Neural cell (in vitro differentiated cells): ENCODE measurements at regions not wholly inside any gene's neighbourhood (a gene's known extent, or its start where the extent isn't known, plus 50 kb on each side); places are given as distances from the start of the nearest gene placed in this dataset.

Source experiments
- EP300 ChIP-seq: fragments of 450-650 bp; conservative IDR thresholded peaks from 2 replicates; pipeline ENCODE4 v1.6.1; 2014; ENCODE audit warnings: antibody characterized with exemption, mild to moderate bottlenecking, moderate library complexity; ENCODE audit not compliant: poor library complexity, severe bottlenecking
- EZH2 ChIP-seq: fragments of 200-600, 300-800 bp; shearing (Covaris generic), sonication (generic); IDR thresholded peaks from 2 replicates; pipeline ENCODE4 v1.6.1; 2014; ENCODE audit warnings: antibody characterized with exemption, low read length, borderline replicate concordance, mild to moderate bottlenecking; ENCODE audit not compliant: insufficient read depth, poor library complexity, severe bottlenecking
- POLR2AphosphoS5 ChIP-seq: IDR thresholded peaks from 2 replicates; pipeline ENCODE4 v1.6.1; 2012
- SMC3 ChIP-seq: fragments of 450-650 bp; conservative IDR thresholded peaks from 2 replicates; pipeline ENCODE4 v1.6.1; 2014; ENCODE audit warnings: antibody characterized with exemption, mild to moderate bottlenecking, moderate library complexity; ENCODE audit not compliant: poor library complexity
- TAF1 ChIP-seq: IDR thresholded peaks from 2 replicates; pipeline ENCODE4 v1.6.1; 2012; ENCODE audit warnings: low read depth
- TF ChIP-seq, protein P1 (sequence below): fragments of 450-650 bp; IDR thresholded peaks from 2 replicates; pipeline ENCODE4 v1.5.1; 2014; ENCODE audit warnings: antibody characterized with exemption, mild to moderate bottlenecking, moderate library complexity; ENCODE audit not compliant: poor library complexity, severe bottlenecking
- TF ChIP-seq, protein P2 (sequence below): IDR thresholded peaks from 2 replicates; pipeline ENCODE4 v1.6.1; 2012; ENCODE audit warnings: borderline replicate concordance

DNA sequence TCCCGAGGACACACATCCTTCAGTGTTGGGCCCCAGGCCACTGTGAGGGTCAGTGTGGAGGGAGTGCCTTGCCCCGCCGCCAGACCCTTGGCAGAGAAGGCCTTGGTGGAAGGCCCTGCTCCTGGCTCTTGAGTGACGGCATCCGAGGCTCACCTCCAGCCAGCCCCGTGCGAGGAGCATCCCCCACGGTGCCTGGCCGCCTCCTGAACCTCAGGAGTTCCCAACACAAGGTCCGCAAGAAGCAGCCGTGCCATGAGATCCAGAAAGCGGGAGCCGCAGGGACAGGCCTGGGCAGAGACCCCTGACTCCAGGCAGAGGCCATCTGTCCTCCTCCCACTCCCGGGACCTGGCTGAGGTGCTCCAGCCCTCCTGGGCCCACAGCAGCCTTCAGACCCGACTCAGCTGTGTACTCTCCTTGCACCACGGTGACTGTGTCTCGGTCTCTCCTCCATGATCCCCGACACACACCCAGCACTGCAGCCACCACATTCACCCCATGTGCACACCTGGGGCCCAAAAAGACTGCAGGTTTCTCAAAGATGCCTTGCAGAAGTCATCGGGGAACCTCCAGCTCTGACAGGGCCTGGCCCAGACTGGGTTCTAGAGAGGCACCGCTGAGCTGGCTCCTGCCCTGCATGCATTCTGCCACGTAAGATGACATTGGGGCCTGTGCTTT lies 870.2 kb downstream of the BRD1 start:
- no peak for TF ChIP-seq EP300
- no peak for TF ChIP-seq TAF1
- no peak for TF ChIP-seq POLR2AphosphoS5
- TF ChIP-seq, protein P1, sequence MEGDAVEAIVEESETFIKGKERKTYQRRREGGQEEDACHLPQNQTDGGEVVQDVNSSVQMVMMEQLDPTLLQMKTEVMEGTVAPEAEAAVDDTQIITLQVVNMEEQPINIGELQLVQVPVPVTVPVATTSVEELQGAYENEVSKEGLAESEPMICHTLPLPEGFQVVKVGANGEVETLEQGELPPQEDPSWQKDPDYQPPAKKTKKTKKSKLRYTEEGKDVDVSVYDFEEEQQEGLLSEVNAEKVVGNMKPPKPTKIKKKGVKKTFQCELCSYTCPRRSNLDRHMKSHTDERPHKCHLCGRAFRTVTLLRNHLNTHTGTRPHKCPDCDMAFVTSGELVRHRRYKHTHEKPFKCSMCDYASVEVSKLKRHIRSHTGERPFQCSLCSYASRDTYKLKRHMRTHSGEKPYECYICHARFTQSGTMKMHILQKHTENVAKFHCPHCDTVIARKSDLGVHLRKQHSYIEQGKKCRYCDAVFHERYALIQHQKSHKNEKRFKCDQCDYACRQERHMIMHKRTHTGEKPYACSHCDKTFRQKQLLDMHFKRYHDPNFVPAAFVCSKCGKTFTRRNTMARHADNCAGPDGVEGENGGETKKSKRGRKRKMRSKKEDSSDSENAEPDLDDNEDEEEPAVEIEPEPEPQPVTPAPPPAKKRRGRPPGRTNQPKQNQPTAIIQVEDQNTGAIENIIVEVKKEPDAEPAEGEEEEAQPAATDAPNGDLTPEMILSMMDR: no peak
- no peak for TF ChIP-seq SMC3
- TF ChIP-seq EZH2: no peak
- TF ChIP-seq, protein P2, sequence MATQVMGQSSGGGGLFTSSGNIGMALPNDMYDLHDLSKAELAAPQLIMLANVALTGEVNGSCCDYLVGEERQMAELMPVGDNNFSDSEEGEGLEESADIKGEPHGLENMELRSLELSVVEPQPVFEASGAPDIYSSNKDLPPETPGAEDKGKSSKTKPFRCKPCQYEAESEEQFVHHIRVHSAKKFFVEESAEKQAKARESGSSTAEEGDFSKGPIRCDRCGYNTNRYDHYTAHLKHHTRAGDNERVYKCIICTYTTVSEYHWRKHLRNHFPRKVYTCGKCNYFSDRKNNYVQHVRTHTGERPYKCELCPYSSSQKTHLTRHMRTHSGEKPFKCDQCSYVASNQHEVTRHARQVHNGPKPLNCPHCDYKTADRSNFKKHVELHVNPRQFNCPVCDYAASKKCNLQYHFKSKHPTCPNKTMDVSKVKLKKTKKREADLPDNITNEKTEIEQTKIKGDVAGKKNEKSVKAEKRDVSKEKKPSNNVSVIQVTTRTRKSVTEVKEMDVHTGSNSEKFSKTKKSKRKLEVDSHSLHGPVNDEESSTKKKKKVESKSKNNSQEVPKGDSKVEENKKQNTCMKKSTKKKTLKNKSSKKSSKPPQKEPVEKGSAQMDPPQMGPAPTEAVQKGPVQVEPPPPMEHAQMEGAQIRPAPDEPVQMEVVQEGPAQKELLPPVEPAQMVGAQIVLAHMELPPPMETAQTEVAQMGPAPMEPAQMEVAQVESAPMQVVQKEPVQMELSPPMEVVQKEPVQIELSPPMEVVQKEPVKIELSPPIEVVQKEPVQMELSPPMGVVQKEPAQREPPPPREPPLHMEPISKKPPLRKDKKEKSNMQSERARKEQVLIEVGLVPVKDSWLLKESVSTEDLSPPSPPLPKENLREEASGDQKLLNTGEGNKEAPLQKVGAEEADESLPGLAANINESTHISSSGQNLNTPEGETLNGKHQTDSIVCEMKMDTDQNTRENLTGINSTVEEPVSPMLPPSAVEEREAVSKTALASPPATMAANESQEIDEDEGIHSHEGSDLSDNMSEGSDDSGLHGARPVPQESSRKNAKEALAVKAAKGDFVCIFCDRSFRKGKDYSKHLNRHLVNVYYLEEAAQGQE: no peak
